ENCODE measurements at regions not wholly inside any gene's neighbourhood (a gene's known extent, or its start where the extent isn't known, plus 50 kb on each side); places are given as distances from the start of the nearest gene placed in this dataset.

GRCh38 chr20:52675375-52675774, 296.8 kb upstream of the TSHZ2 start (continued):
- TF ChIP-seq ZBTB11 (CRISPR knock-in tag; IDR thresholded peaks at IDR 0.05) (no peak), STAT1 (conservative IDR thresholded peaks at IDR 0.05) (no peak), ZNF274 (IDR thresholded peaks at IDR 0.05; ENCODE audit: insufficient read depth, insufficient read length) (no peak), E2F8 (IDR thresholded peaks at IDR 0.05; ENCODE audit: low read depth, partially characterized antibody) (no peak), ZNF622 (IDR thresholded peaks at IDR 0.05) (no peak), SMAD1 (IDR thresholded peaks at IDR 0.05; ENCODE audit: low read depth, partially characterized antibody) (no peak)

- in situ Hi-C loops (cut with MboI) (no loop called here), intact Hi-C loops (cut with micrococcal nuclease; ENCODE audit: unreplicated experiment) (no loop called here)
- Histone ChIP-seq H2AFZ (ENCODE audit: control insufficient read depth, low read depth, low read length) (no peak overlapping the region), H3K27me3 (replicated peaks in 1 of 2; ENCODE audit: control insufficient read depth in 2 of 2, insufficient read depth in 2 of 2, low read length in 1 of 2) (no peaks in the 10 kb centered on the region), H3K9ac (ENCODE audit: control insufficient read depth, insufficient read depth, low read length) (no peak overlapping the region), H3K36me3 (ENCODE audit: control insufficient read depth in 2 of 2, insufficient read depth in 2 of 2, low read length in 1 of 2) (no peaks in the 10 kb centered on the region), H3K4me2 (ENCODE audit: control insufficient read depth, insufficient read depth) (no peak overlapping the region), H3K4me1 (ENCODE audit: control insufficient read depth, insufficient read depth, low read length) (no peaks in the 10 kb centered on the region), H3K4me3 (no peak overlapping the region), H3K27ac (ENCODE audit: control insufficient read depth, insufficient read depth) (no peak overlapping the region), H4K20me1 (ENCODE audit: control insufficient read depth, insufficient read depth) (no peaks in the 10 kb centered on the region), H3K9me3 (replicated peaks; ENCODE audit: control insufficient read depth, insufficient read depth, low read length) (no peaks in the 10 kb centered on the region), H3K79me2 (ENCODE audit: control insufficient read depth, insufficient read depth, low read length) (no peaks in the 10 kb centered on the region)
- no peak for TF ChIP-seq RB1 (IDR thresholded peaks at IDR 0.05; ENCODE audit: borderline replicate concordance)
- no peak for TF ChIP-seq PML (IDR thresholded peaks at IDR 0.05; ENCODE audit: low read length)
- FAIRE-seq (no peak), ATAC-seq (no peak), DNase-seq (ENCODE audit: low read depth, low spot score) (no peak)
- SMC1A ChIA-PET (ENCODE audit: uncharacterized antibody, unreplicated experiment) = no interaction called here
- POLR2A ChIA-PET = no interaction called here
- WGBS (ENCODE audit: insufficient coverage, insufficient replicate concordance, low lambda C conversion rate, missing lambda C conversion rate) = 17% methylated on average over 3 of the region's 3 CpGs
- RAD21 ChIA-PET (ENCODE audit: unreplicated experiment) = interaction anchor here (0.5 kb wide), 1 partner anchor 539 kb away, joined by 3 read pairs; no protein-coding TSS in a partner anchor
- CTCF ChIA-PET = interaction anchor here (0.6 kb wide), 1 partner anchor 721 kb away, joined by 3 read pairs; no protein-coding TSS in a partner anchor
- BruUV-seq (replicated peaks) = no TSS peak
These were observed 303.5 kb upstream of the TSHZ2 start for GRCh38 chr20:52668626-52669025.

Measured in GM12878 (cell line).